NCI-H345 (cell line): ENCODE measurements at regions not wholly inside any gene's neighbourhood (a gene's known extent, or its start where the extent isn't known, plus 50 kb on each side); places are given as distances from the start of the nearest gene placed in this dataset.

Experiments
- DNase-seq: peaks from one replicate; lab custom pipeline; 2025; lab: John Stamatoyannopoulos, UW

DNA sequence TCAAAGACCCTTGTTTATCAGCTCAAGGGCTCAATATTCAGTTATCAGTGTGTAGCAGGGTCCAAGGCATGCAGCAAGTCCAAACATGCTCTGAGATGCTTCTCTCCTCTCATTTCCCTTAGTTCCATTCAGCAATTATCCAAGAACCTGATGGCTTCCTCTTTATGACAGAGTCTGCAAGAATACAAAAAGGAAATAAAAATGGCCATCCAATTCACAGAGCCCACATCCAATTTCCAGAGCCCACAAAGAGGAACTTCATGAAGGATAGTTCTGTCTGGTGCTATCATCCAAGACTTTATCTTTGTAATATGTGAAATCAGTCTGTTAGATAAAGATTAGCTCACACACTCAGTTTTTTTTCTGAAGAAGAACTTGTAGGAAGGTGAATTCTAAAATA is 217.2 kb downstream of the LACC1 start:
- no peak for DNase-seq

DNA sequence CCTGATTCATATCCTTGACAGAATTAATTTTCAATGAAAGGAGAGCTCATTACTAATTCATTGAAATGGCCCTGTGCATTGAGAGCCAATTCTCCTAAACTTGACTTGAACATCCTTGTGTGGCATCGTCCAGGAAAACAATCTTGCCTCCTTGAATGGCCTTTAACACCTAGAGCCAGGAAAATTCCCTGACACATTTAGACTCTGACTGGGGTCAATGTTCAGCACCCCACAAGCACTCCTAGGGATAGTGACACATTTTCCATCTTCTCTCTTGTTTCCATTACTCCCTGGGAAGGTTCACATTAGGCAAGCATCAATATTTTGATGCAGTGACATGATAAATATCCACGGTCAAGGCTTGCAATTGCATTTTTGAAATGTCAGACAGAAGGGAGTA is 218.9 kb downstream of the LACC1 start:
- no peak for DNase-seq

DNA sequence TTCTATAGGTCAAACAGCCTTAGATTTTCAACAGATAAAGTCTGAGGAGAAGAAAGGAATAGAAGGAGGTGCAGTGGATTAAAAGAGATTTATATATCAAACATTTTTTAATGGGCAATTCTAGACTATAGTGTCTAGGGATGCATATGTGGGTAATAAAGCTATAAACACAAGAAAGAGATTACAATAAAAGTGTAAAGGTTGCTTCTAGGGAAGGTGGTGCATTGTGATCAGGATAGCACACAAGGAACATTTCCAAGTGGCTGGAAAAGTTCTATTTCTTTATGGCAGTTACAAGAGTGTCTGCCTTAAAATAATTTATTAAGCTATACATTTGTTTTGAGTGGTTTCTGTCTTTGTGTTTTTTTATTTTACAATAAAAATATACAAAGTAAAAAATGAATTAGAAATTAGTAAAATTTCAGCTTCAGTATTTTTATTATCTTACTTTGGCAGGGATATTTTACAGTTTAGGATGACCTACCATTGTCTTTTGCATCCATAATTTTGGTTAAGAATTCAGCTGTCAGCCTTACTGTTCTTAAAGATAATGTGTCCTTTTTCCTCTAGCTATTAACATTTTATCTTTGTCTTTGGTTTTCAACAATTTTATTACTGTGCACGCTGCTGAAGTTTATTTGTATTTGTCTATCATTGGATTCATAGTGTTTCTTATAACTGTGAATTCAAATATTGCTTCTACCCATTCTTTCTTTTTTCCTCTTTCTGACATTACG is 221.8 kb downstream of the LACC1 start:
- DNase-seq = no peak

DNA sequence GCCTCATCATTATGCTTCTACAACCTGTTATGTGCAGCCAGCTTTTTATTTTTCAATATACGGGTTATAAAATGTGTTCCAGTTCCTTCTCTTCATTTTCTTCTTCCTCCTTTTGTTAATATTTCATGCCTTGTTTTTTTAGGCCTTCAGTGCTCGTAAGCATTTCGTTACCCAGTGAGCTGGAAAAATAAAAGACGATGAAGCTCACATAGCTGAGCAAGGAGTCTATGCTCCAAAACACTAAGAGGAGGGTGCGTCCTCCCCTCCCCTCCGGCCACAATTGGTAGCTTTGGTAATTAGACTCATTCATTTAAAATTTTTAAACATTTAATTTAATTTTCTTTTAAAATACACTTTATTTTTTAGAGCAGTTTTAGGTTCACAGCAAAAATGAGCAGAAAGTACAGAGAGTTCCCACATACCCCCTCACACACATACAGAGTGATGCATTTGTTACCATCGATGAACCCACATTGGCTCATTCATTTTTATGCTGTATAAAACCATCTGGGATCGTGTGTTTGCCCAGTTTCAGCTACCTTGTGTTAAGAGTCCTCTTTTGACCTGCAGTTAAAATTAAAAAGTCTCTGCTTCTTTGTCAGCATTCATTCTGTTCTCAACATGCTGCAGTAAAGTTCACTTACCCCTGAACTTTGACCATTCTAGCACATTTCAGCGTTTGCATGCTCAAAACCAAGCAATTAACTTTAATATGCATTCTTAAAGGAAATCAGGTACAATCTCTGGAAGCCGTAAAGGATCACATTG is 223.9 kb downstream of the LACC1 start:
- DNase-seq = no peak

DNA sequence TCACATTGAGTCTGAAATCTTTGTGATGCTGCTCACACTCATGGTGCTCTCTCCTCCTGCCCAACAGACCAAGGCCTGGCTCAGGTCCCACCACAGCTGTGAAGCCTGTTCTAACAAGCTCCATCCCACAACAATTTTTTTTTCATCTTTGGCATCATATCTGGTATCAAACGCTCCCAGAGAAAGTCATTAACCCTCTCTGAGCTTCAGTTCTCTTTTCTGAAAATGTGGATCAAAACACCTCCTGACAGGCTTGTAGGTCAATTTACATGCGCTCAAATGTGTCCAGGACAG is 224.4 kb downstream of the LACC1 start:
- no peak for DNase-seq

GRCh38 chr13:44104969-44105368 is 225.3 kb downstream of the LACC1 start:
- no peak for DNase-seq

DNA sequence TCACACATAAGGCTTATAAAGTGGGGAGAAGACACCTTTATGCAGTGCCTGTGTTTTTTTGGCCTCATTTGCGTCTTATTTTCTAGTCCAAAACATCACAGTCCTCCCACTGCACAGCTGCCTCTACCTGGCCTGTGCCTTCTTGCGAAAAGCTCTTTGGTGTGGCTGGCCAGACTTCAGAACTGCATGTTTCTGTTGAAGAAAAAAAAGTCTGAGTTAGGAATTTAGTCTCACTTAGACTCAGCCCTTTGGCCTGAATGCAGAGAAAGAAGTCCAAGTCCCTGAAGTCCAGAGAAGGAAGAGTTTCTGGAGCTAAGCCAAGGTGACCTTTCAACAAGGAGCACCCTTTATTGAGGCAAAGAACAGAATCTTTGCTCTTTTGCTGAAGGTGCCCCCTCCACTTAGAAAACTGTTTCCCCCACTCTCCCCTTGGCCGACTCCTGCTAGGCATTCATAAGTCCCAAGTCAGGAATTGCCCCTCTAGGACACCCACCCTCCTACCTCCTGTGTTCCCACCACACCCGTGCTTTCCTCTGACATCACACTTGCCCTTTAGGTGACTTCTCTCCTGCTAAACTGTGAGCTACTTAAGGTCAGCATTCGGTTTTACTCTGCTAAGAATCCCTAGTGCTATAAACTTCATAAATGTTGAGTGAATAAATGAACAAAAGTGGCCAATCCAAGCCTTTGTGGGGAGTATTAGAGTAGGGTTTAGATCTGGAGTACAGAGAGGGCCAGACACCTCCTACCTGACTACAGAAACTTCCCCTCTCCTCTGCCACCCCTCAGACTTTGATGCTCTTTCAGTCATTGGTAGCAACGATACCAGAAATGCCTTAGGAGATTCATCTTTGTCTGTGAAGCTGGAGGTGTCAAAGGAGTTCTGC is 226.8 kb downstream of the LACC1 start:
- no peak for DNase-seq

- DNase-seq = no peak
These were observed 227.8 kb downstream of the LACC1 start for GRCh38 chr13:44107357-44108121.

GRCh38 chr13:44108331-44108858 is 228.7 kb downstream of the LACC1 start:
- no peak for DNase-seq

GRCh38 chr13:44110091-44110621 is 230.5 kb downstream of the LACC1 start:
- DNase-seq = no peak

DNA sequence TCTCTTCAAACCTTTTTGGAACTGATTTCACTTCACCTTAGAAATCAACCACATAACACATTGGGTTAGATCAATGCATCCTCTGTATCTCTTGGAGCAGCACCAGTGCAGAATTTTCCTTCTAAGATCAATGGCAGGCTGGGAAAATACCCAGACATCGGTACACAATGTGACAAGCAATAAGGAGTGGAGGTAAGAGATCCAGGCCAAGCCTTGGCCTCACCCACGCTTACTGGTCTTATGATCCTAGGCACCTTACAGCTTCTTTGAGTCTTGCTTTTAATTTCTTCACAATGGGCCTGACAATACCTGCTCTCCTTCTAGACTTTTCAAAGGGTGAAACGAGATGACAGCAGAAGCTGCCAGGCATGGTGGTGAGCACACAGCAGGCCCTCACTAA is 232.0 kb downstream of the LACC1 start:
- no peak for DNase-seq

DNA sequence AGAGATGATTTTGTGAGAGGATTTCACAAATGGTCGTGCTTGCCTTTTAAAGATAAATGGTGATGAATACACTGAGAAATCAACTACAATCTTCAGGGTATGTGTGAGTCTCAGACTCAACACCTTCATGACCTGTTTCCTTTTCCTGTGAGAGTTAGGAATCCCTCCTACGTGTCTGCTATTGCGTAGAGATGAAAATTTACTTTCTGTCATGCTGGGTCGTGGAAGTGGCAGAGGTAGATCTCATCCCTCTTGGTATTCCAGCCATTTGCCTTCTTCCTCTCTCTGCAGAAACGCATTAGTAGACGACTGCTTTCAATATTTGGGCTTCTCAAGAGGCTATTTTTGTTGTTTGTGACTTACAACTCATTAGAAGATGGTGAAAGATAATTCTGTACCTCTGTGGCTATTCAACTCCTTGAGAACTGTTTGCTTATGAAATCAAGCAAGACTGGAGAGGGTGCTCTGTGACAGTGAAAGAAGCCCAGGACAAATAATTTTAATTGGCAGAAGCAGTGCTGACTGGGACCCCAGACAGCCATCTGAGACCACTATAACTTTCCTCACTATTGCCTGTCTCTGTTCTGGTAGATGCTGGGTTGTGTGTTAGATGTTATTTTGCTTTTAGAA is 233.1 kb downstream of the LACC1 start:
- no peak for DNase-seq

- no peak for DNase-seq
These were observed 237.0 kb downstream of the LACC1 start for GRCh38 chr13:44116562-44117332.

- DNase-seq = no peak
These were observed 237.6 kb downstream of the LACC1 start for GRCh38 chr13:44117351-44117750.

- DNase-seq = no peak
These were observed 238.1 kb downstream of the LACC1 start for GRCh38 chr13:44117816-44118215.

- no peak for DNase-seq
These were observed 239.2 kb downstream of the LACC1 start for GRCh38 chr13:44118881-44119280.

- no peak for DNase-seq
These were observed 240.3 kb downstream of the LACC1 start for GRCh38 chr13:44120043-44120442.

GRCh38 chr13:44120849-44121755 is 241.4 kb downstream of the LACC1 start:
- no peak for DNase-seq

DNA sequence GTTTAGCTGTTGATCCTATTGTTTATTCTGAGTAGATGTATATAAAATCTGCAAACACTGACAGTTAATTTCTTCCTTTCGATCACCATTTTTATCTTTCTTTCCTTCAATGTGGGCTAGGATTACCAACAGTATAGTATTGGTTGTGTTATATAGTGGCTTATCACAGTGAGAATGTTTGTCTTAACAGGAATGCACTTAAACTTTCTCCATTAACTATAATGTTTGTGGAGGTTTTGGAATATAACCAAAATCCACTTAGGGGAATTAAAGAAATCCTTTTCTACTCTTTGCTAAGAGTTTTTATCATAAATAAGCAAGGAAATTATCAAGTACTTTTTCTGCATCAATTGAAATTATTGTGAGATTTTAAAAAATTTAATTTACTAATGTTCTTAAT is 244.6 kb downstream of the LACC1 start:
- DNase-seq = no peak
